ENCODE measurements at regions not wholly inside any gene's neighbourhood (a gene's known extent, or its start where the extent isn't known, plus 50 kb on each side); places are given as distances from the start of the nearest gene placed in this dataset.

DNA sequence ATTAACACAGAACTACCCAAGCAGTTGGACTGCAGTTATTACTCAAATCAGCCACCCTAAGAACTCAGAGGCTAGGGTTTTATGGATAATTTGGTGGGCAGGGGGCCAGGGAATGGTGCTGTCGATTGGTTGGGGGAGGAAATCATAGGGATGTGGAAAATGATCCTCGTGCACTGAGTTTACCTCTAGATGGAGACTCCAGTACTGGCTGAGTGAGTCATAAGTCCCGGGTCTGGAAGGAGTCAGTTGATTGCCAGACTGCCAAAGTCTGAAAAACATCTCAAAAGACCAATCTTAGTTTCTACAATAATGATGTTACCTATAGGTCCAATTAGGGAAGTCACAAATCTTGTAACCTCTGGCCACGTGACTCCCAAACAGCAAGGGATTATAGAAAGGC, 257.5 kb upstream of the PRMT6 start:
- TF ChIP-seq, protein P1, sequence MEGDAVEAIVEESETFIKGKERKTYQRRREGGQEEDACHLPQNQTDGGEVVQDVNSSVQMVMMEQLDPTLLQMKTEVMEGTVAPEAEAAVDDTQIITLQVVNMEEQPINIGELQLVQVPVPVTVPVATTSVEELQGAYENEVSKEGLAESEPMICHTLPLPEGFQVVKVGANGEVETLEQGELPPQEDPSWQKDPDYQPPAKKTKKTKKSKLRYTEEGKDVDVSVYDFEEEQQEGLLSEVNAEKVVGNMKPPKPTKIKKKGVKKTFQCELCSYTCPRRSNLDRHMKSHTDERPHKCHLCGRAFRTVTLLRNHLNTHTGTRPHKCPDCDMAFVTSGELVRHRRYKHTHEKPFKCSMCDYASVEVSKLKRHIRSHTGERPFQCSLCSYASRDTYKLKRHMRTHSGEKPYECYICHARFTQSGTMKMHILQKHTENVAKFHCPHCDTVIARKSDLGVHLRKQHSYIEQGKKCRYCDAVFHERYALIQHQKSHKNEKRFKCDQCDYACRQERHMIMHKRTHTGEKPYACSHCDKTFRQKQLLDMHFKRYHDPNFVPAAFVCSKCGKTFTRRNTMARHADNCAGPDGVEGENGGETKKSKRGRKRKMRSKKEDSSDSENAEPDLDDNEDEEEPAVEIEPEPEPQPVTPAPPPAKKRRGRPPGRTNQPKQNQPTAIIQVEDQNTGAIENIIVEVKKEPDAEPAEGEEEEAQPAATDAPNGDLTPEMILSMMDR (IDR thresholded peaks at IDR 0.05; ENCODE audit: extremely low read depth in 1 of 2, insufficient read depth in 1 of 2, low read depth in 1 of 2, low read length in 2 of 2), result no peak
- TF ChIP-seq EZH2 (IDR thresholded peaks at IDR 0.05; ENCODE audit: borderline replicate concordance, low read depth, low read length, severe bottlenecking) (no peak), POLR2AphosphoS5 (IDR thresholded peaks at IDR 0.05; ENCODE audit: insufficient read depth, low read depth, low read length) (no peak), POLR2A (IDR thresholded peaks at IDR 0.05; ENCODE audit: low read depth, low read length) (no peak), JUN (IDR thresholded peaks at IDR 0.05; ENCODE audit: borderline replicate concordance, insufficient read depth, insufficient read length, low read depth) (no peak), MYC (IDR thresholded peaks at IDR 0.05; ENCODE audit: low read depth, low read length) (no peak)

Data from endothelial cell of umbilical vein (primary cell).